ENCODE measurements at regions not wholly inside any gene's neighbourhood (a gene's known extent, or its start where the extent isn't known, plus 50 kb on each side); places are given as distances from the start of the nearest gene placed in this dataset.
A peak's percentile ranks its signal among the peaks of the same experiment; 100 is the strongest.

DNA sequence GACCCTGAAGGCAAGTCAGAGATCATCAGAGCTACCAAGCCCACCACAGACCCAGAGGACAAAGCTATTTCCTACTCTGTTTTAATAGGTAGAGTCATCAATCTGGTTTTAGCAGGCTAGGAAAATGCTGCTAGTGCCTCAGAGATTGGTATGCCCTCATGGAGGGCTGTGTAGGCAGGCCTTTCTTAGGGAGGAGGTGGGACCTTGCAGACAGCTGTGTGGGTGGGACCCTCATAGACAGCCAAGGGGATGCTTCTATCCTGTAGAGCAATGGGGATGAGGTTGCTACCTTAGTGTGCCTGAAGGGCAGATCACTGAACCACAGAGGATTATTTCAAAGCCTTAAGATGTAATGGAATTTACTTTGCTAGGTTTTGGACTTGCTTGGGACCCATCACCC, 534.9 kb upstream of the KLF12 start:
- no peak for DNase-seq (ENCODE audit: low spot score)

- DNase-seq (ENCODE audit: low spot score) = no peak
Observed at GRCh38 chr13:74667656-74668203, 533.5 kb upstream of the KLF12 start.

- no peak for DNase-seq (ENCODE audit: low spot score)
Observed at GRCh38 chr13:74662905-74663304, 528.7 kb upstream of the KLF12 start.

GRCh38 chr13:74661851-74662250, 527.6 kb upstream of the KLF12 start:
- DNase-seq (ENCODE audit: low spot score) = no peak

- DNase-seq (ENCODE audit: low spot score) = no peak
Observed at GRCh38 chr13:74657765-74658164, 523.6 kb upstream of the KLF12 start.

- DNase-seq (ENCODE audit: low spot score) = no peak
Observed at GRCh38 chr13:74651121-74651520, 516.9 kb upstream of the KLF12 start.

DNA sequence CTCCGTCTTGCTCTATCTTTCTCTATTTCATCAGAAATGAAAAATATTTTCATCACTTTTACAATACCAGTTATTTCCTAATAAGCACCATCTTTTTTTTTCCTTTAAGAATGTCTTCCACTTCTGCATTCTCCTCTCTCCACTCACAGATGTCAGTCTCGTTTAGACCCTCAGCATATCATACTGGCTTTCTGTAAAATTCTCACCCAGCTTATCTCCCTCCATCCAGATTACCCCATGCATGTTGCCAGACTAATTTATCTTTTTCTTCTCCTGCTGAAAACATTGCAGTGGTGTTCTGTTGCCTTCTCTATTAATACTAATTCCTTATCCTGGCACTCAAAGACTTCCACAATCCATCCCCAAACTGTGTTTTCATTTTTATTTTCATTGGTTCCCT, 513.8 kb upstream of the KLF12 start:
- no peak for DNase-seq (ENCODE audit: low spot score)

DNA sequence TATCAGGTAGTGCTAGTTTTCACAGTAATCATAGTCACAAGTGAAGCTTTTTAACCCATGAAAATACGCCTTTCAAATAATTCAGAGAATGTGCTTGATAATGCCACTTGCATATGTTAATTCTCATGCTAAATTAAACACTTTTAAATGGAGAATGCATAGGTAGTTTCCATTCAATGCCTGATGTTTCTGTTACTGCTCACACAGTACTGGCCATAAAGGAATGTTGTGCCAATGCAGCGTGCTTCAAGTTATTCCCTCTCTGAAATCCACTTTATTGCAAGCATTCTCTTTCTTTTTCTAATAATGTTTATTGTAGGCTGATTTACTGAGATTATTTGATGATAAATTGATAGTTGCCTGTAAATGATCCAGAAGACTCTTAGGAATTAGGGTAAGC, 513.0 kb upstream of the KLF12 start:
- no peak for DNase-seq (ENCODE audit: low spot score)

- DNase-seq (ENCODE audit: low spot score) = no peak
Observed at GRCh38 chr13:74646091-74646490, 511.9 kb upstream of the KLF12 start.

DNA sequence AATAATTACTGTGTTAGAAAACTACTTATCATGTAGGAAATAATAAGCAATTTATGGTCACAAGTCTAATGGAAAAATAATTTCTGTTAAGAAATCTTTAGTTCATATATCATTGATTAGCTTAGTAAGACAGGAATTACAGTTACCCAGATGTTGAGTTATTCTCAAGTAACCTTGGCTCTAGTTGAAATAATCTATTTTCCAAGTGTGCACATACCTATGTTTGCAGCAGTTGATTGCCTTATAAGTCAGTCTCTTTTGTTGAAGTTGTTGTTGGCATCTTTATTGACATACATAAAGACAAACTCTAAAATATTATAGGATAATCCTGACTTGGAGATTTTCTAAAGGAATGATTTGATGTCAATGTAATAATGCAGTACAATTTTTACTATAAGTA, 511.4 kb upstream of the KLF12 start:
- DNase-seq (ENCODE audit: low spot score) = no peak

- no peak for DNase-seq (ENCODE audit: low spot score)
Observed at GRCh38 chr13:74644229-74644628, 510.0 kb upstream of the KLF12 start.

DNA sequence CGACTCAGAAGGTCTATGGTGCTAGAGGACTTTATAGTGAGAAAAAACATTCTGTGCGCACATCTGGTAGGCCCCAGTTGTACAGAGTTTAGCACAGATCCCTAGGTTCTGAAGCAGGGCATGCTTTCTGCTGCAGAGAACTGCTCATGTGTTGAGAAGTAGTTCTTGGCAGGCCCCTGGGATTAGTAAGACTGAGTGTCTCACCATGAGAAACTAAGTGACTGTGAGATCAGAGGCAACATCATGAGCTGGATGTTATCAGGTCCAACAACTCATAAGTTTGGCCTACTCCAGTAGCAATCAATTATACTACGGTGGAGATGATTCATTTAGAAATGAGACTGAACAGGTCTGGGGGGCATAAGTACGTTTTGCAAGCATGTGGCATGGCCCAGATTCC, 507.4 kb upstream of the KLF12 start:
- no peak for DNase-seq (ENCODE audit: low spot score)

- no peak for DNase-seq (ENCODE audit: low spot score)
Observed at GRCh38 chr13:74633734-74634133, 499.5 kb upstream of the KLF12 start.

DNA sequence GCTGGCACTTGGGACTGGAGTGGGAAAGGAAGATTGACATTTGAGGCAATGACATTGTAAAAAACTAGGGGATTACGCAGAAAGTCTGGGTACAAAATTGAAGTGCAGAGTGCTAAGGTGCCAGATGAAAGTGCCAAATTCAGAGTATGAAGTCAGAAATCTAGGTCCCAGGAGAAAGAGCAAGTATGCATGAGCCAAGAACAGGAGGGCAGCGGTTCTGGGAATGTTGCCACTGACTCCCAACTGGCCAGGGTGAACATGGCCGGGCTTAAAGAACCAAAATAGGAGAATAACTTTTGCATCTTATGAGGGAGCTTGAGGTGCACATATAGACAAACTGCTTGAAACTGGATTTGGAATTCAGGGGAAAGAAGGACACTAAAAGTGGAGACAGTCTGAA, 495.8 kb upstream of the KLF12 start:
- DNase-seq (ENCODE audit: low spot score) = no peak

GRCh38 chr13:74625541-74625940, 491.3 kb upstream of the KLF12 start:
- DNase-seq (ENCODE audit: low spot score) = no peak

GRCh38 chr13:74623761-74624160, 489.6 kb upstream of the KLF12 start:
- DNase-seq (ENCODE audit: low spot score) = no peak

DNA sequence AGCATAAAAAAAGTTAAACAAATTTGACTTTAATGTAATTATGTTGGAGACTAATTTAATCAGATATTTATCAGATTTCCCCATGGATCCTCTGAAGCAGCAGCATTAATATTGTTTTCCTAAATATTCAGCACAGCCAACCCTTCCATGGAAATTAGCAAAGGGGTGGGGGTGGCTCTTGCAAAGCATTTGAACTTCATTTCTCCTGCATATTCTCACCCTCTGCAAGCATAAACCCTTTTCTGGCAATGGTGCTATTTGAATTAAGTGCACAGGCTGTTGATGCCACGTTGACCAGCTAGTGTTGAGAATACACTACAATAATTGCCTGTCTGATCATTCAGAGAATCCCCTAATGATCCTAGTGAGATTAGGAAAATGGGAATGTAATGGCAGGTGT, 488.1 kb upstream of the KLF12 start:
- DNase-seq (ENCODE audit: low spot score) = no peak

DNA sequence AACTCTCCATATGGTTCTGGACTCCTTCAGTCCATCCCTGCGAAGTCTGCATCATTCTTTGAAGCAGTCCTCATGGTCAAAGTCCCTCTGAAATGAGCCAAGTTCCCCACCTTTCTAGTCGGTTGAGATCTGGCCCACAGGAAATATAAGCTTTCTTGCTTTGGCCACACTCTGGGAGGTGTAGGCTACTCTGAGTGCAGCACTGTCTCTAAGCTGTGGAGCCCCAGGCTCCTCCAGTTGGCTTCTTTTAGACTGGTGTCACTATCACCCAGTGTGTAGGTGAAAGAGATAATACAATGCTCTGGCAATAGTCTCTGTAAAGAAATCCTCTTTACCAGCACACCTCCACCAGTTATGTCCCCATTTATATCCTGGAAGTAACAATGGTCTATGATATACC, 486.5 kb upstream of the KLF12 start:
- DNase-seq (ENCODE audit: low spot score) = no peak

DNA sequence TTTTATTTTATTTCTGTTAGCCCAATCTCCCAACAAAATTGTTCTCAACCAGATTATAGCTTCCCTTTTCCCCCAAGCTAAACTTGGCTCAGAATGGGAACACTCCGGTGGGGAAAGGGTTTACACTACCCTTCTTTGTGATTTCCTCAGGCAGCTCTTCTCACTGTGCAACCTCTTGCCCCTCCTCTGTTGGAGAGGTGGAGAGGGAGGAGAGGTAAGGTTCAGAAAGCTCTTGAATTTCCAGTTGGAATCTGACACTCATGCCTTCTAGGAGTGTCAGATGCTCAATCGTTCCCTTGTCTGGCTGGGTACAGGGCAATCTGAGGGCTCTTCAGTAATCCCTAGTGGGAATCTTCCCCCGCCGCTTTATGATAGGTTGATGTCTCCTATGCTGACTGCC, 486.1 kb upstream of the KLF12 start:
- no peak for DNase-seq (ENCODE audit: low spot score)

DNA sequence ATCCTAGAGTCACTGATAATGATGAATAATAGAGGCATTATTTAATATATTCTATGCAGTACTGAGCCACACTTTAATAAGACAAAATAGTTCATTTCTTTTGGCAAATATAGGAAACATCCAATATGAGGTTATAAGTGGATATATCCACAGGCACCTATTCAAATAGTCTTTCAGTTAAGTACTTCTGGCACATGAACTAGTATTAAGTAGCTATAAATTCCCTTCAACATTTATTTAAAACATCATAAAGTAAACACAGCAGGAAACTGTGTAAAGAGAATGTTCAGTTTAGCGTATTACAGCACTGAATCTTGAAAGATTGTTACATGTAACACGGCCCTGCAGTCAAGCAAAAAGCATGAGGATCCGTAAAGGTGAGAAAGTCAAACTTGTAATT, 463.3 kb upstream of the KLF12 start:
- DNase-seq (ENCODE audit: low spot score) = no peak

DNA sequence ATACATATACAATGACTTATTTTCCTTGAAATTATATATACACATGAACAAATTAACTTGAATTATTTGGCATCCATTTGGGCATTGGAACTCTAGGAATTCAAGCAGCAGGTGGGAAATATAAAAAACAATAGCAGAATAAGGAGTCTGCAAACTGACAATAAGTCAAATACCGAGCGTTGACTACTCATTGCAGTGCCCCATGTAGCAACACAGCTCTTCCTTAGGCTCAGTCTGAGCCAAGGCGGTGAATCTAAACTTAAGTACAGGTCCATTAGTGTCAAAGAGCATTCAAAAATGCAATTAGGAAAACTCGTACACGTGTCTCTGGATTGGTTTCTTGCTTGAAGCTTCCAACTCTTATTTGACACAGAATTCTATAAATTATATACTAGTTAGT, 462.5 kb upstream of the KLF12 start:
- no peak for DNase-seq (ENCODE audit: low spot score)

GRCh38 chr13:74593688-74594087, 459.5 kb upstream of the KLF12 start:
- DNase-seq (ENCODE audit: low spot score) = no peak

DNA sequence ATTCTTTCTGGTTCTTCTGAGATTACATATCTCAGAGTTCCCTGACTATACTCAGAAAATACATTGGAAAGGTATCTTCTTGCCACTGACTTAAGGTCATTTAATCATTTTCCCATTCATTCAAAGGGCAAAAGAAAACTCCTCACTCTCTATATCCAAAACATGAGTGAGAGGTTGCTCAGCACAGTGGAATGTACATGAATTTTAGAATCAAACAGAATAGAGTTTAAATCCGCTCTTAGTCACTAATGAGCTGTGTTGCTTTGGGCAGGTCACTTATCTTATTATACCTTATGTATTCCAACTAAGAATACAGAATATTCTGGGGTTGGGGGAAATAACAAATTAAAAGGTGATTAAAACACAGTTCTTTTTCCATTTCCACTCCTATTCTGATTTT, 452.6 kb upstream of the KLF12 start:
- no peak for DNase-seq (ENCODE audit: low spot score)

- DNase-seq (ENCODE audit: low spot score) = no peak
Observed at GRCh38 chr13:74576420-74576819, 442.2 kb upstream of the KLF12 start.

GRCh38 chr13:74575729-74576125, 441.5 kb upstream of the KLF12 start:
- DNase-seq (ENCODE audit: low spot score) = peak; percentile 31

Data from CD4-positive, alpha-beta T cell treated with Interleukin-15 for 4 hours (primary cell).